Nephron (organoid): ENCODE measurements at regions not wholly inside any gene's neighbourhood (a gene's known extent, or its start where the extent isn't known, plus 50 kb on each side); places are given as distances from the start of the nearest gene placed in this dataset.

Experiments used
- H3K27ac Mint-ChIP-seq, 3 experiments: 2 replicates each; pipeline ENCODE4 v1.8.0; 2020; ENCODE audit warnings: mixed read lengths in 3 of 3, mild to moderate bottlenecking in 2 of 3, moderate library complexity in 1 of 3
- H3K27me3 Mint-ChIP-seq: 2 replicates; pipeline ENCODE4 v1.8.0; 2021; ENCODE audit warnings: low read depth, mild to moderate bottlenecking, moderate library complexity, mixed read lengths
- H3K36me3 Mint-ChIP-seq: 2 replicates; pipeline ENCODE4 v1.8.0; 2020; ENCODE audit warnings: low read depth, mixed read lengths
- H3K4me1 Mint-ChIP-seq: 2 replicates; pipeline ENCODE4 v1.8.0; 2020; ENCODE audit warnings: mixed read lengths
- H3K4me3 Mint-ChIP-seq, 3 experiments: 2 replicates each; pipeline ENCODE4 v1.8.0; 2020; ENCODE audit warnings: mild to moderate bottlenecking in 3 of 3, mixed read lengths in 3 of 3, moderate library complexity in 2 of 3
- H3K9me3 Mint-ChIP-seq: 2 replicates; pipeline ENCODE4 v1.8.0; 2020; ENCODE audit warnings: mixed read lengths
- TF ChIP-seq, protein P1 (sequence below), 3 experiments: fragments of 200-600 bp; sonication (generic); IDR thresholded peaks; one replicate each; pipeline ENCODE4 v1.5.0; 2021; ENCODE audit warnings: antibody characterized with exemption in 3 of 3; ENCODE audit not compliant: unreplicated experiment in 3 of 3

DNA sequence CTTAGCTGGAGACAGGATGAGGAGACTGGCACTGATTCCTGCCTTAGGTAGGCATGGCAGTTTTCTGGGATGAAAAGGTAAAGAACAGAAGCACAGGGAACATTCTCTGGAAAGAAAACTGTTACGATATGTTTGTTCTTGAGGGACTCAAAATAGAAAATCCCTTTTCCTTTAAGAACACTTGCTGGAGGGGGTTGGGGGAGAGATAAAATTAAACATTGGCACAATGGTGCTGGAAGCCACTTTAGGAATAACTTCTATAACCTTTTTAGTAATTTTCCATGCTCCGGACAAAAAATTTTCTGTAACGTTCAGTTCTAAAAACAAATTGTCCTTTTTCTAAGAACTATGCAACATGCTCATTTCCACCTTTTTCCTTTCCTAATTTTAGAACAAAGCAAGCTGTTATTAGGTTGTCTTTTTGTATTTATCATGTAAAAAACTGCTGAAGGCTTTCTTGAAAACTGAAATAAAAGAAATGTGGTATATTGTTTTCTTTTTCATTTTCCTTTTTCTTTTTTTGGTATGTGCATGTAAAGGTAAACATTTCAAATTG is 343.8 kb downstream of the EPHA4 start:
- TF ChIP-seq, protein P1, sequence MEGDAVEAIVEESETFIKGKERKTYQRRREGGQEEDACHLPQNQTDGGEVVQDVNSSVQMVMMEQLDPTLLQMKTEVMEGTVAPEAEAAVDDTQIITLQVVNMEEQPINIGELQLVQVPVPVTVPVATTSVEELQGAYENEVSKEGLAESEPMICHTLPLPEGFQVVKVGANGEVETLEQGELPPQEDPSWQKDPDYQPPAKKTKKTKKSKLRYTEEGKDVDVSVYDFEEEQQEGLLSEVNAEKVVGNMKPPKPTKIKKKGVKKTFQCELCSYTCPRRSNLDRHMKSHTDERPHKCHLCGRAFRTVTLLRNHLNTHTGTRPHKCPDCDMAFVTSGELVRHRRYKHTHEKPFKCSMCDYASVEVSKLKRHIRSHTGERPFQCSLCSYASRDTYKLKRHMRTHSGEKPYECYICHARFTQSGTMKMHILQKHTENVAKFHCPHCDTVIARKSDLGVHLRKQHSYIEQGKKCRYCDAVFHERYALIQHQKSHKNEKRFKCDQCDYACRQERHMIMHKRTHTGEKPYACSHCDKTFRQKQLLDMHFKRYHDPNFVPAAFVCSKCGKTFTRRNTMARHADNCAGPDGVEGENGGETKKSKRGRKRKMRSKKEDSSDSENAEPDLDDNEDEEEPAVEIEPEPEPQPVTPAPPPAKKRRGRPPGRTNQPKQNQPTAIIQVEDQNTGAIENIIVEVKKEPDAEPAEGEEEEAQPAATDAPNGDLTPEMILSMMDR (IDR thresholded peaks at IDR 0.05; ENCODE audit: unreplicated experiment in 3 of 3): no peak
- no peaks in the 10 kb centered on the region for H3K27me3 Mint-ChIP-seq
- peaks cover 2% of the 10 kb centered on the region for H3K9me3 Mint-ChIP-seq
- H3K36me3 Mint-ChIP-seq: no peaks in the 10 kb centered on the region
- H3K4me1 Mint-ChIP-seq: peaks cover 3% of the 10 kb centered on the region
- no peak overlapping the region for H3K27ac Mint-ChIP-seq
- H3K4me3 Mint-ChIP-seq: no peak overlapping the region

DNA sequence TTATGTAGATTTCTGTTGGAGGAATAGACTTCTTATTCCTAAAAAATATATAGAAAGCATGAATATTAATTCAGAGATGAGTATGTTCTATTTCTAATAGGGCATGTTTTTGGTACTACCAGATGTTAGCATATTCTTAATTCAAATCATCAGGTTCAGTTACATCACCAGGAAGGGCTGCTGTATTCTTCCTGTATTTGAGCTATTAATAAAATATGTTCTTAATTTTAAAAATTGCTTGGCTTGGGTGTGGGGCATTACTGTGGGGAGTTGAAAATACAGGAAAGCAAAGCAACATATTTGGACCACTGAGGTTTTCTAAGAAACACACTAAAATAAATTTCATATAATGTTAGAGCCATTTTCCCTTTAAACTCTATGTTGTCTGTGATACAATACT is 343.0 kb downstream of the EPHA4 start:
- H3K4me3 Mint-ChIP-seq: no peak overlapping the region
- H3K27ac Mint-ChIP-seq: no peak overlapping the region
- H3K36me3 Mint-ChIP-seq: no peaks in the 10 kb centered on the region

DNA sequence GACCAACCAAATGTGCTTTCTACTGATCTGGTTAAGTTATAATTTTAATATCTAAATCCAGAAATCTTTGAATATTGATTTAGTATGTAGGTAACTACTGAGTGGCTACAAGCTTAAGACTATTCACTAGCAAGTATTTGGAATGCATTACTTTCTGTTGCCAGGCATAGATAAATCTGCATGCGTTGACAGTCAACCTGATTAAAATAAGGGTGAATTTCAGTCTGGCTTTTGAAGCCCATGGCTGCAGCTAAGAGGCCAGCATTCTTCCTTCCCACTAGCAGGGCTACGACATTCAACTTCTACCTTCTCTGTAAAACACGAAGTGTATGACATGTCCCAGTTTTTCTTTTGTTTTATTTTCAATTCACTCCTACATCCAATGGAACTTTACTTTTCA is 340.6 kb downstream of the EPHA4 start:
- Mint-ChIP-seq H3K9me3 (peaks cover 5% of the 10 kb centered on the region), H3K27me3 (no peaks in the 10 kb centered on the region), H3K27ac (no peak overlapping the region), H3K4me3 (no peak overlapping the region), H3K36me3 (no peaks in the 10 kb centered on the region), H3K4me1 (peaks cover 3% of the 10 kb centered on the region)
- TF ChIP-seq, protein P1 (IDR thresholded peaks at IDR 0.05; ENCODE audit: unreplicated experiment in 3 of 3): no peak

More for the DNA sequence above, 343.0 kb downstream of the EPHA4 start:
- peaks cover 2% of the 10 kb centered on the region for H3K9me3 Mint-ChIP-seq
- TF ChIP-seq, protein P1 (IDR thresholded peaks at IDR 0.05; ENCODE audit: unreplicated experiment in 3 of 3): no peak
- H3K27me3 Mint-ChIP-seq: no peaks in the 10 kb centered on the region
- H3K4me1 Mint-ChIP-seq: peaks cover 3% of the 10 kb centered on the region

DNA sequence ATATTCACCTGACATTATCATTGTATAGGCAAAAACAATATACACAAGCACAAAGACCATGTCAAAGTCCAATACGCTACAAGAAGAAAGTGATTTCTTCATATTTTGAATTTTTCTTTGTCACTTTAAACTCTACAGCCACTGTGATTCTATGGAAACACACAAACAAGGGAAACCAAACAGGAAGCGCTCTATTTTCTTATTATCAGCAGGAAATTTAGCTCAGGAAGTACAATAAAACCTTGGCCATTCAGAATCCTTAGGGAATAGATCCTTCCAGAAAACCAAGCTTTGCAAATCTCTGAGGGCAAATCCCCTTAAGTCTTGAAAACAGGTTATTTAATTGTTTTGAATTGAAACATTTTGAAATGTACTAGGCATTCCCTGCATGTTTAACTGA is 336.2 kb downstream of the EPHA4 start:
- no peaks in the 10 kb centered on the region for H3K36me3 Mint-ChIP-seq

DNA sequence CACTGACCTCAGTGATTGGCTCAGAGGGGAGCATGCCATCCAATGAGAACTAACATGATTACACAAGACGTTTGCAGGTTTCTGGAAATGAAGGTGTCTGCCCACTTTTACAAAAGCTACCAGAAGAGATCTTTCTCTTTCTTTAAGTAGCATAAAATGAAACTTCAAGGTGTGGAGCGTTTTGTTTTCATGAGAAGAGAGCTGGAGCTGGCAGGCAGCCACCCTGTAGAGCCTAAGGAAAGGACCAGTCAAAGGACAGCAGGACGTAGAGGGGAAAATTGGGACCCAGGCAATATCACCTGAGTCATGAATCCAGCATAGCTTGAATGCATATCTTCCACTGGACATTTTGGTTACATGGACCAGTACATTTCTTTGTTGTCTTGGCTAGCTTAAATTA is 331.0 kb downstream of the EPHA4 start:
- H3K4me1 Mint-ChIP-seq: no peaks in the 10 kb centered on the region
- H3K4me3 Mint-ChIP-seq: no peak overlapping the region
- H3K27ac Mint-ChIP-seq: no peak overlapping the region
- no peaks in the 10 kb centered on the region for H3K9me3 Mint-ChIP-seq
- TF ChIP-seq, protein P1 (IDR thresholded peaks at IDR 0.05; ENCODE audit: unreplicated experiment in 3 of 3): no peak
- no peaks in the 10 kb centered on the region for H3K36me3 Mint-ChIP-seq
- no peaks in the 10 kb centered on the region for H3K27me3 Mint-ChIP-seq

More for the DNA sequence above, 336.2 kb downstream of the EPHA4 start:
- H3K4me3 Mint-ChIP-seq: no peak overlapping the region
- H3K27me3 Mint-ChIP-seq: no peaks in the 10 kb centered on the region
- H3K4me1 Mint-ChIP-seq: no peaks in the 10 kb centered on the region
- TF ChIP-seq, protein P1 (IDR thresholded peaks at IDR 0.05; ENCODE audit: unreplicated experiment in 3 of 3): no peak
- peaks cover 3% of the 10 kb centered on the region for H3K9me3 Mint-ChIP-seq
- no peak overlapping the region for H3K27ac Mint-ChIP-seq

DNA sequence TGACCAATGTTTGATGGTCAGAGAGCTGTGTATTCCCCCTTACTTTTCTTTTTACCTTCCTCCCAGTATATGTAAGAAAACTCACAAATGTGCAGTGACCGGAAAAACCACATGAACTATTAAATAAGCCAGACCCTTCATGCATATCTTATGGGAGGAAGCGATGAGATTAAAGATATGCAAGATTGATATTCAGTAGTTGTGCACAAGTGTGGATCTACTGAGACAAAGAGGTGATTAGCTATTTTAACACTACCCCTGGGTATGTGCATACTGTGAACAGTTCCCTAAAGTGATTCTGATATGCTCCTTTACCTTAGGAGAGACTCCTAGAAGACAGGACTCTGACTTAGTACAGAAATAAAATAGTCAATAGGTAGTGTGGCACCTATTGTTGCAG is 328.3 kb downstream of the EPHA4 start:
- no peaks in the 10 kb centered on the region for H3K27me3 Mint-ChIP-seq
- TF ChIP-seq, protein P1 (IDR thresholded peaks at IDR 0.05; ENCODE audit: unreplicated experiment in 3 of 3): no peak
- no peaks in the 10 kb centered on the region for H3K36me3 Mint-ChIP-seq
- no peaks in the 10 kb centered on the region for H3K4me1 Mint-ChIP-seq
- H3K27ac Mint-ChIP-seq: no peak overlapping the region
- no peak overlapping the region for H3K4me3 Mint-ChIP-seq
- H3K9me3 Mint-ChIP-seq: peaks cover 2% of the 10 kb centered on the region
